GM10266 (cell line): ENCODE measurements at regions not wholly inside any gene's neighbourhood (a gene's known extent, or its start where the extent isn't known, plus 50 kb on each side); places are given as distances from the start of the nearest gene placed in this dataset.

ENCODE experiments used
- DNase-seq: peaks from one replicate; pipeline ENCODE4 v3.0.0; 2012; ENCODE audit errors: extremely low spot score
- TF ChIP-seq, protein P1 (sequence below): IDR thresholded peaks from 2 replicates; pipeline ENCODE4 v1.5.1; 2012; ENCODE audit warnings: mild to moderate bottlenecking, low read depth; ENCODE audit not compliant: control insufficient read depth, insufficient read depth; ENCODE audit errors: missing control alignments

DNA sequence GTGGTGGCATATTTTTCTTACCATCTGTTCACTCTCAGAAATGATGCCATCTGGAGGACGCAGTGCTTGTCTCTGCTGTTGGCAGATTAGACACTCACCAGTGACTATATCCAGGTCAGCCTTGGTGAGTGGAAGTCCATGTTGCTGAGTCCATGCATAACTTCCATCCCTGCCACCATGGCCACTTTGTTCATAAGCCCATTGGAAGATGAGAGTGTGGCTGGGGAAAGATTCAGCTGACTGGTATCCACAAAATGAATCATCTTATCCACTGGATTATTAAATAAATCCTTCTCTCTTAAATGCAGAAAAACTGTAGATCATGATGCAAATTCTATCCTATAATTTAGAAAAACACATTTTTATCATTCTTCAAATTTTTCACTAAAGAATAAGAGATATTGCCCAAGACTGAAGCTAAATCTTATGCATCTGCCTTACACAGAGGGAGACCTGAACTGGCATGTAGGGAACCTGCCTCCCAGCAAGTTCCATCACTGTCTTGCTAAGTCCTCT is 726.9 kb downstream of the TNS3 start:
- TF ChIP-seq, protein P1, sequence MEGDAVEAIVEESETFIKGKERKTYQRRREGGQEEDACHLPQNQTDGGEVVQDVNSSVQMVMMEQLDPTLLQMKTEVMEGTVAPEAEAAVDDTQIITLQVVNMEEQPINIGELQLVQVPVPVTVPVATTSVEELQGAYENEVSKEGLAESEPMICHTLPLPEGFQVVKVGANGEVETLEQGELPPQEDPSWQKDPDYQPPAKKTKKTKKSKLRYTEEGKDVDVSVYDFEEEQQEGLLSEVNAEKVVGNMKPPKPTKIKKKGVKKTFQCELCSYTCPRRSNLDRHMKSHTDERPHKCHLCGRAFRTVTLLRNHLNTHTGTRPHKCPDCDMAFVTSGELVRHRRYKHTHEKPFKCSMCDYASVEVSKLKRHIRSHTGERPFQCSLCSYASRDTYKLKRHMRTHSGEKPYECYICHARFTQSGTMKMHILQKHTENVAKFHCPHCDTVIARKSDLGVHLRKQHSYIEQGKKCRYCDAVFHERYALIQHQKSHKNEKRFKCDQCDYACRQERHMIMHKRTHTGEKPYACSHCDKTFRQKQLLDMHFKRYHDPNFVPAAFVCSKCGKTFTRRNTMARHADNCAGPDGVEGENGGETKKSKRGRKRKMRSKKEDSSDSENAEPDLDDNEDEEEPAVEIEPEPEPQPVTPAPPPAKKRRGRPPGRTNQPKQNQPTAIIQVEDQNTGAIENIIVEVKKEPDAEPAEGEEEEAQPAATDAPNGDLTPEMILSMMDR, result no peak
- no peak for DNase-seq

DNA sequence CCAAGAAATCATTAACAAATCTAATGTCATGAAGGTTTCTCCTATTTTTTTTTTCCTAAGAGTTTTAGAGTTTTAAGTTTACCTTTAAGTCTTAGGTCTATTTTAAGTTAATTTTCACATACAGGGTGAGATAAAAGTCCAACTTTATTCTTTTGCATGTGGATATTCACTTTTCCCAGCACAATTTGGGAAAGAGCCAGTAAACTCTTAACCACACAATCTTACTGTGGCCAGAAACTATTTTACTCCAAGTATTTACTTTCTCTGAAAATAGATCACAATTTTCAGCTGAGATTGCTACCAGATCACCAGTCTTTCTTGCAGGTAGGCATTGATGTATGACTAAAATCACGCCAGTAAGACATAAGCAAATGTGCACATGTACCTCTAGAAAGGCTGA is 728.5 kb downstream of the TNS3 start:
- TF ChIP-seq, protein P1, result no peak
- DNase-seq, result no peak

DNA sequence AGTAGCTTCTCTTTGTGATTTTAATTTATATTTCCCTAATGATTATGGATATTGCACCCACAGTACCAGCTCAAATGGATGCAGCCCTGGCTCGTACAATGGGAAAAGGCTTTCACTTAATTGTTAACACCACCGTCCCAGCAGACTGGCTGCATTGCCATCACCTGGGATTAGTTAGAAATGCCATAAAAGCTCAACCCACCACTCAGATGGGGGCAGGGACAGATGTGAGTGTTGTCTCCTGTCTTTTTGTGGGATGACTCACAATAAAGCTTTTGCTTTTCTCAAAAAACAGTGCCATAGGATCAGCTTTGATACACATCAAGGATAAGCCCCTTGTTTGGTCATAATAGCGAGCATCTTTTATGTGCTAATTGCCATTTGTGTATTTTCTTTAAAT is 729.1 kb downstream of the TNS3 start:
- no peak for DNase-seq

DNA sequence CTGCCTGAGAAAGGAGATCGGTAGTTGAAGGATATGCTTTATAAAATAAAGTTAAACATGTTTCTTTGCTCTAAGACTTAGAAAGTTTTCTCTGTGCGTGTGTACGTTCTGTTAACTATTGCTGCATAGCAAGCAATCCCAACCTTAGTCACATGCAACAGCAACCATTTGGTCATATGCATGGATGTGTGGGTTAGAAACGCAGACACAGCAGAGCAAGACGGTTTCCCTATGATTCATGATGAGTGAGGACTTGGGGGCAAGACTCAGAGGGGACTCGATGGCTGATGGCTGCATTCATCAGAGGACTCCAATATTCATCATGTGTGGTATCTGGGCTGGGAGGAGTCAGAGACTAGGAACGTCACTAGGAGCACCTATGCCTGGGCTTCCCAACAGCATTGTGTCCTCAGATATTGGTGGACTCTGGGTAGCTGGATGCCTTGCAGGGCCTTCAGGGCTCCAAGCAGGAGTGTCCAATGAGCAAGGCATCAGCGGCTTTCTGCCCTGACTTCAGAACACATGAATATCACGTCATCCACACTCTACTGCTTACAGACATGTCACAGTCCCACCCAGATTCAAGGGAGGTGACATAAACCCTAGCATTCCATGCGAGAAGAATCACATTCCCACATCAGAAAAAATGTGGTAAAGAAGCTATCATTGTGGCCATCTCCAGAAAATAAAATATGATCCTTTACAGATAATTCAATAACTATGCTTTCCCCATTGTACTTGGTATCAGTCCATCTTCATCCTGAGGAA is 731.2 kb downstream of the TNS3 start:
- DNase-seq, result no peak
- TF ChIP-seq, protein P1, result no peak

More for the DNA sequence above, 729.1 kb downstream of the TNS3 start:
- TF ChIP-seq, protein P1, result no peak

DNA sequence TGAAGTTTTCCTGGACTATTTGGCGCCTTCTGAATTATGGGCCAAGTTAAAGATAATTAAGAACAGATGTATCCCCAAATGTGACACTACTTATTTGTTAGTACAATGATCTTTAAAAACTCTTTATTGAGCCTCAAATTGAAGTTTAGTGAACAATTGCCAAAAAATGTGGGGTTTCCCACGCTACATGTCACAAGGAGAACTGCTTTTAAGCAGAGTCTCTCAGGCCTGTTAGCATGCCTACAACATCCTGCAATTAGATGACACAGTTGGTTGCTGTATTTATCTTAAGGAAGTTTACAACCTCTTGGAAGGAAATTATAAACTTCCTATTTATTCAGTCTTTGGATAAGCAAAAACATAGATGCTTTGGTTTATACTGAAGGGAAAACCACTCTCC is 733.0 kb downstream of the TNS3 start:
- DNase-seq, result no peak
- TF ChIP-seq, protein P1, result no peak

DNA sequence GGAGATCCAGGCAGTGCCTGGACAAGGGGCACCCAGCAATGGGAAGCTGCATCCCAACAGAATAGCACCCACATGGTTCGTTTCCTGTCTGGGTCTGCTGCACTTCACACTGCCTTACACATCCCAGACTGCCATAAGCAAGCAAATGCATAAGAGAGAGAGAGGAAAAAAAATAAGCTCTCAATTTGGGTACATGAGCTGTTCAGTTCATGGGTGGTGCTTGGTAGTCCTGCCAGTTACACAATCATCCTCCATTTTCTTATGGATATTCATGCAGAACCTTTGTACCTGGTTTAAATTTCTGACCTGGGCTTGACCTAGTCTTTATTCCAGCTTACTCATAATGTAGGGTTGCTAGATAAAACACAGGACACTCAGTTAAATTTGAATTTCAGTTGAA is 733.6 kb downstream of the TNS3 start:
- TF ChIP-seq, protein P1, result no peak
- DNase-seq, result no peak

DNA sequence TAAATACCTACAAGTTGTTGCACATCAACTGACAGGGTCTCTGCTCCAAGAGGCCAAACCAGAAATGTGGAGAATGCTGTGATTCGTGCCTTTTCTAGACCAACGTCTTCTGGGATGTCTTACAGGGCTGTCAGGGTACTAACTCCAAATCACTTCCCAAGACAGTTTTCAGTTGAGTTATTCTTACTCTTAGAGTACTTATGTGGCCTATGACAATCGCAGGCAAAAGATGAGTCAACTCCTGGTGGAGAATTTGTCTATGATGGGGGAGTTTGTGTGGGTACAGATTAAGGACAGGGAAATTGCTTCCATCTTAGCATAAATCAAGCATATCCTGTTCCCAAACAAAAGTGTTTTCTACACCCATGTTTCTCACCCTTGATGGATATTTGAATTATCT is 734.8 kb downstream of the TNS3 start:
- TF ChIP-seq, protein P1, result no peak
- DNase-seq, result no peak
